Choroid plexus epithelial cell (primary cell): ENCODE measurements at regions not wholly inside any gene's neighbourhood (a gene's known extent, or its start where the extent isn't known, plus 50 kb on each side); places are given as distances from the start of the nearest gene placed in this dataset.

Source experiments
- DNase-seq: peaks from one replicate; pipeline ENCODE4 v3.0.0-alpha.2; 2010; ENCODE audit warnings: low read depth
- H3K4me3 ChIP-seq: 2 replicates; pipeline ENCODE4 v1.5.1; 2011; ENCODE audit warnings: low read depth, mild to moderate bottlenecking, control low read depth, low read length, moderate library complexity
- TF ChIP-seq, protein P1 (sequence below): conservative IDR thresholded peaks from 2 replicates; pipeline ENCODE4 v1.5.1; 2011; ENCODE audit warnings: low read depth, mild to moderate bottlenecking, control low read depth, inconsistent platforms, low read length, moderate library complexity

DNA sequence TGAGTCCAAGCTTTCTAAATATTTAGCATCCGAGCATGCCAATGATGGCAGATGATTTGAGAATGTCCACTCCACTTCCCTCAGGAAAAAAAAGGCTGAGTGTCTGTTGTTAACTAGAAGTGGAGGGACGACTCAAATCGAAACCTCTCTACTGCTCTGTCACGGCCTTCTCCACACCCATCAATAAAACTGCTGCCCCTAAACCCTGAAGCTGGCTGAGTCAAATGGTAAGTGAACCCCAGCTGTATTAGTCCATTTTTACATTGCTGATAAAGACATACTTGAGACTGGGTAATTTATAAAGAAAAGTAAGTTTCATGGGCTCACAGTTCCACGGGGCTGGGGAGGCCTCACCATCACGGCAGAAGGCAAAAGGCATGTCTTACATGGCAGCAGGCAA, 707.0 kb downstream of the QKI start:
- DNase-seq = no peak
- TF ChIP-seq, protein P1, sequence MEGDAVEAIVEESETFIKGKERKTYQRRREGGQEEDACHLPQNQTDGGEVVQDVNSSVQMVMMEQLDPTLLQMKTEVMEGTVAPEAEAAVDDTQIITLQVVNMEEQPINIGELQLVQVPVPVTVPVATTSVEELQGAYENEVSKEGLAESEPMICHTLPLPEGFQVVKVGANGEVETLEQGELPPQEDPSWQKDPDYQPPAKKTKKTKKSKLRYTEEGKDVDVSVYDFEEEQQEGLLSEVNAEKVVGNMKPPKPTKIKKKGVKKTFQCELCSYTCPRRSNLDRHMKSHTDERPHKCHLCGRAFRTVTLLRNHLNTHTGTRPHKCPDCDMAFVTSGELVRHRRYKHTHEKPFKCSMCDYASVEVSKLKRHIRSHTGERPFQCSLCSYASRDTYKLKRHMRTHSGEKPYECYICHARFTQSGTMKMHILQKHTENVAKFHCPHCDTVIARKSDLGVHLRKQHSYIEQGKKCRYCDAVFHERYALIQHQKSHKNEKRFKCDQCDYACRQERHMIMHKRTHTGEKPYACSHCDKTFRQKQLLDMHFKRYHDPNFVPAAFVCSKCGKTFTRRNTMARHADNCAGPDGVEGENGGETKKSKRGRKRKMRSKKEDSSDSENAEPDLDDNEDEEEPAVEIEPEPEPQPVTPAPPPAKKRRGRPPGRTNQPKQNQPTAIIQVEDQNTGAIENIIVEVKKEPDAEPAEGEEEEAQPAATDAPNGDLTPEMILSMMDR = no peak

DNA sequence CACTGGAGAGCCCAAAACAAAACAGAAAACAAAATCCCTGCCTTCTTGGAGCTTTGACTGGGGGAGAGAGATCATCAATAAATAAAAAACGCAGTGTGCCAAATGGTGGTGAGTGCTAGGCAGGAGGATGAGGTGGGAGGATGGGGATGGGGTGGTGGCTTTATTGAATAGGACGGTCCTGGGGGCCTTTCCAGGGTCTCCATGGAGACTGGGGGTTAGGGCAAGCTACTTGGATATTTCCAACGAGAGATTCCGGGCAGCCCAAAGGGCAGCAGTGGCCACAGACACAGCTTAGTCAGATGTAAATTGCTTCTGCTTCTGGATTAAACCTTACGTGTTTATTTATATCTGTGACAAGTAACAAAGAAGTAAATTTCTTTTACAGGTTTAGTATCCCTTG, 700.1 kb downstream of the QKI start:
- TF ChIP-seq, protein P1 = no peak
- no peak overlapping the region for H3K4me3 ChIP-seq
- no peak for DNase-seq

More for the DNA sequence above, 707.0 kb downstream of the QKI start:
- no peak overlapping the region for H3K4me3 ChIP-seq

DNA sequence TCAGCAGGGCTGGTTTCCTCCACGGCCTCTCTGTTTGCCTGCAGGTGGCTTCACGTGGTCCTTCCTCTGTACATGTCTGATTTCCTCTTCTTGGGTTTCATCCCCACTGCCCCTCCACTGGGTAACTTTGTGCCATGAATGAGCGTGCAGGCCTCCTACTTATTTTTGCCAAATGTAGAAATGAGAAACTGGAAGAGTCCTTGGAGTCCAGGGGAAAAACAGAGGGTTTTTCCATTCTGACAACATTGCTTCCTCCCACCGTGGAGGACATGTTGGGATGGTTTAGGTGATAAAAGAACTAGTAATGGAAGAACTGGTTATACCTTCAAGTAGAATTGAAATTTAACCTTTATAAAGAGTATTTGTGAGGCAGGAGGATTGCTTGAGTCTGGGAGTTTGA, 699.5 kb downstream of the QKI start:
- TF ChIP-seq, protein P1 = no peak
- H3K4me3 ChIP-seq = no peak overlapping the region
- DNase-seq = no peak

DNA sequence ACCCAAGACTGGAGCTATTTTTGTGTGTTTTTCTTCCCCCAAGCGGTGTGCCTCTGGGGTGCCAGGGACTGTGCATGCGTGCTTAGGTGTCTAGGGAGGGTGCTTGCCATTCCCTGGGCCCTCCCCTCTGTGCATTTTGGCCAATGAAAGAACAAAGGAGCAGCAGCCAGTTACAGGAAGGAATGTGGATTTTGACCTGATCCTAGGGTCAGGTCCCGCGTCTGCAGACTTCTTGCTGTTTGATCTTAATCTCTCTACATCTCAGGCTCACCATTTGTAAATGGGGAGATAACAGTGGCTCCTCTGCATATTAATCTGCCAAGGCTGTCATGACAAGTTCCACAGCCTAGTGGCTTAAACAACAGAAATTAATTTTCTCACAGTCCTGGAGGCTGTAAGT, 699.1 kb downstream of the QKI start:
- no peak for DNase-seq
- TF ChIP-seq, protein P1 = no peak
- no peak overlapping the region for H3K4me3 ChIP-seq

DNA sequence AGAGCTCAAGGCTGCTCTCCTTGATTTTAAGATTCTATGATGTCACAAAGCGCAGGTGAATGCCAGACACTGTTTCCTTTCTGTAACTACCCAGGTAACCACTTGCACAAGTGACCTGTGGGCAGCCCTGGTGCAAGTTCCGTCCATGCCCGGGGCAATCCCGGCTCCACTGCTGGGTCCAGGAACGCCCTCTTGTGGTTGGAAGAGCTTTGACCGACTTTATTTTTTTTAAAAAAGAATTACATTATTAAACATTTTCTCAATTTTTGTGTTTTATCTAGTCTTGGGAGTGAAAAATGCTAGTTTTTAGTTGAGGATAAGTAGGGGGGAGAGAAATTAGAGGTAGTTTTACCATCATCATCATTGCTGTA, 695.2 kb downstream of the QKI start:
- TF ChIP-seq, protein P1 = peak; percentile 69
- no peak overlapping the region for H3K4me3 ChIP-seq
- DNase-seq = peak; percentile 30

DNA sequence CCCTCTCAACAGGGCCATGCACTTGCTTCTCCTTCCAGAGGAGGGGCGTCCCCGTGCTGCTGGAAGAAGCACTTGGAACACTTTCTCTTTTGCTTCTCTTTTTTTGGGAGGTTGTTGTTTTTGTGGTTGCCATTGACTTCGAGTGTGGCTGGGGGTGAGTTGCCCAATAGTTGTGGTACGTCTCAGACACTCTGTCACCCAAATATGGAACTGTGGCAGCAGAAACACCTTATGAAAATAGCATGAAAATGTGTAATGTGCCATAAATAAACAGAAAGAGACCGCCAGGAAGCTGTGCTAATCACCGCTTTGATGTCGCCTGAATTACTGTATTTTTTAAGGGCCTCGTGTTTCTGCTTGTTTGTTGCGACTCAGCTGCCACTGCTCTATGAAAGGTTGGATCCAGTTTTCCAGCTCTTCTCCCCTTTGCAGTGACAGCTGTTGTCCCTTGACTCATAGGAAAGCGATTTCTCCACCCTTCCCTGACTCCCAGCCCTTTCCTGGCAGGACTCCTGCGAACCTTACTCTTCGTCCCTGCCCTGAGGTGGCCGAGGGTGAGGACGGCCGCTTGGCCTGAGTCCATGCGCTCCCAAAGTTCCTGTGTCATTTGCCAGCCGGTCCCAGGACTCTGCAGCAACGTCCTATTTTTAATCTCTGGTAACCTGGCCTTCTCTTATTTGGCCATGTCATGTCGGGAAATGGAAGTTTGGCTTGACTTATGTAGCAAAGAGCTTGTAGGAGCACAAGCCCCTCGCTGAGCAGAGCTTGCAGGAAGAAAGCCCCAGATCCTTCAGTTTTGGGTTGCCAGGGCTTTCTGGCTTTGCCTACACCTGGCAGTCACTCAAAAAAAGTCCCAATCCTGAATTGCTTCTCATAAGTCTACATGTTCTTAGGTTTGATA, 694.6 kb downstream of the QKI start:
- TF ChIP-seq, protein P1 = no peak
- DNase-seq = peak; percentile 24
- H3K4me3 ChIP-seq = no peak overlapping the region

DNA sequence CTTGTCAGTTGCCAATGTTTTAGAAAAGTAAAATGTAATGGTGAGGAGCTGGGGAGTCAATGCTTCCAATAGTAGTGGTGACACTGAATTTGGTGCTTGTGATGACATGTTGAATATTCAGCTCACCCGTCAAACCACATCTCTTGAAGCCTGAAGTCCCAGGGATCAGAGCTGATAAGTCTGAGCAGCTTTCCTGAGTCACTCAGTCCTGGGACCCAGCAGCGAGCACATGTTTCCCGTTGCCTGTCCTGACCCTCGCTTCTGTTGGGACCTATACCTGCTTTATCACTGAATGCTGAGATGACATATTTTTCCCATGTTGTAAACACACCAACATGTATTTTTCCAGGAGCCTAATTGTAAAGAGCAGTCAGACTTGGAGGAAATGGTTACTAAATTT, 693.6 kb downstream of the QKI start:
- DNase-seq = no peak
- TF ChIP-seq, protein P1 = no peak
- no peak overlapping the region for H3K4me3 ChIP-seq
